Cardiac muscle cell (in vitro differentiated cells and primary cell): ENCODE measurements at regions not wholly inside any gene's neighbourhood (a gene's known extent, or its start where the extent isn't known, plus 50 kb on each side); places are given as distances from the start of the nearest gene placed in this dataset.

Experiments
- DNase-seq, 2 donors: peaks; one replicate each; pipeline versions ENCODE4 v3.0.0 to v3.0.0-alpha.2; 2010 to 2017; ENCODE audit warnings: low read depth in 1 of 2, low spot score in 1 of 2
- H3K27ac ChIP-seq: fragments of 200-600 bp; sonication (generic); 2 replicates; pipeline ENCODE4 v1.5.1; 2016
- H3K27me3 ChIP-seq: fragments of 200-600 bp; sonication (generic); 2 replicates; pipeline ENCODE4 v1.6.0; 2016; ENCODE audit warnings: control low read depth
- H3K36me3 ChIP-seq: fragments of 200-600 bp; sonication (generic); 2 replicates; pipeline ENCODE4 v1.5.1; 2016; ENCODE audit warnings: control low read depth
- H3K4me1 ChIP-seq: fragments of 200-600 bp; sonication (generic); 2 replicates; pipeline ENCODE4 v1.8.1; 2017; ENCODE audit warnings: low read depth, mild to moderate bottlenecking, mixed run types
- H3K4me3 ChIP-seq: fragments of 200-600 bp; sonication (generic); 2 replicates; pipeline ENCODE4 v1.5.1; 2016; ENCODE audit warnings: mild to moderate bottlenecking
- H3K9me3 ChIP-seq: fragments of 200-600 bp; sonication (generic); 2 replicates; pipeline ENCODE4 v1.5.1; 2017; ENCODE audit warnings: low read depth, mild to moderate bottlenecking, control low read depth
- CTCF ChIP-seq: IDR thresholded peaks from 2 replicates; pipeline ENCODE4 v1.5.1; 2012; ENCODE audit warnings: low read depth, mild to moderate bottlenecking, low read length

GRCh38 chr13:108496362-108497210 lies 132.8 kb upstream of the MYO16 start:
- peaks cover 80% of the 10 kb centered on the region for H3K27me3 ChIP-seq

GRCh38 chr13:108500711-108501110 lies 128.7 kb upstream of the MYO16 start:
- H3K36me3 ChIP-seq, result no peaks in the 10 kb centered on the region

More at GRCh38 chr13:108496362-108497210, 132.8 kb upstream of the MYO16 start:
- H3K4me1 ChIP-seq, result no peaks in the 10 kb centered on the region
- peak; percentile 3 to 23 for DNase-seq
- H3K9me3 ChIP-seq, result no peaks in the 10 kb centered on the region
- no peaks in the 10 kb centered on the region for H3K36me3 ChIP-seq
- H3K4me3 ChIP-seq, result peak overlapping the region; percentile 45
- no peak overlapping the region for H3K27ac ChIP-seq
- no peak for TF ChIP-seq CTCF

GRCh38 chr13:108508263-108508662 lies 121.1 kb upstream of the MYO16 start:
- TF ChIP-seq CTCF, result peak; percentile 33
- H3K36me3 ChIP-seq, result no peaks in the 10 kb centered on the region
- no peak overlapping the region for H3K27ac ChIP-seq
- no peak overlapping the region for H3K4me3 ChIP-seq
- no peaks in the 10 kb centered on the region for H3K4me1 ChIP-seq
- no peaks in the 10 kb centered on the region for H3K27me3 ChIP-seq
- peak; percentile 12 to 39 for DNase-seq
- no peaks in the 10 kb centered on the region for H3K9me3 ChIP-seq

More at GRCh38 chr13:108500711-108501110, 128.7 kb upstream of the MYO16 start:
- H3K9me3 ChIP-seq, result no peaks in the 10 kb centered on the region
- H3K4me3 ChIP-seq, result no peak overlapping the region
- no peak for DNase-seq
- H3K4me1 ChIP-seq, result no peaks in the 10 kb centered on the region
- H3K27ac ChIP-seq, result no peak overlapping the region
- no peak for TF ChIP-seq CTCF
- H3K27me3 ChIP-seq, result peaks cover 39% of the 10 kb centered on the region

- Histone ChIP-seq H3K27me3 (no peaks in the 10 kb centered on the region), H3K4me1 (peaks cover 3% of the 10 kb centered on the region), H3K36me3 (no peaks in the 10 kb centered on the region), H3K27ac (no peak overlapping the region), H3K9me3 (no peaks in the 10 kb centered on the region), H3K4me3 (no peak overlapping the region)
- TF ChIP-seq CTCF, result no peak
- no peak for DNase-seq
Measured at GRCh38 chr13:108525827-108526226, 103.6 kb upstream of the MYO16 start.

GRCh38 chr13:108526286-108526685 lies 103.1 kb upstream of the MYO16 start:
- H3K27me3 ChIP-seq, result no peaks in the 10 kb centered on the region
- H3K4me1 ChIP-seq, result peaks cover 3% of the 10 kb centered on the region
- DNase-seq, result no peak
- no peak for TF ChIP-seq CTCF
- no peaks in the 10 kb centered on the region for H3K9me3 ChIP-seq
- no peaks in the 10 kb centered on the region for H3K36me3 ChIP-seq
- no peak overlapping the region for H3K27ac ChIP-seq
- H3K4me3 ChIP-seq, result no peak overlapping the region
